Thyroid gland (tissue), 4 donors: ENCODE measurements at regions not wholly inside any gene's neighbourhood (a gene's known extent, or its start where the extent isn't known, plus 50 kb on each side); places are given as distances from the start of the nearest gene placed in this dataset.
"Not testable (repeated sequence)": the region's sequence is repeated elsewhere in the genome, so short reads cannot be mapped to it uniquely, and the experiment has no call there.

Experiments used
- CTCF ChIP-seq, 6 experiments: fragments of 200-600 bp in 3 of 6; fragments of 450-650 bp in 3 of 6; sonication (generic) in 3 of 6; IDR thresholded peaks; one replicate each; pipeline ENCODE4 v1.5.1; 2016 to 2019; ENCODE audit warnings: antibody characterized with exemption in 6 of 6, mild to moderate bottlenecking in 2 of 6, inconsistent platforms in 1 of 6, moderate library complexity in 1 of 6
- POLR2A ChIP-seq, 2 donors: fragments of 450-650 bp; IDR thresholded peaks; one replicate each; pipeline ENCODE4 v1.6.1; 2017; ENCODE audit warnings: antibody characterized with exemption in 2 of 2, mild to moderate bottlenecking in 2 of 2, moderate library complexity in 1 of 2

- TF ChIP-seq POLR2A, CTCF (IDR thresholded peaks at IDR 0.05): not testable (repeated sequence)
Measured at GRCh38 chr7:32775809-32776208, 115.8 kb downstream of the KBTBD2 start.
